ENCODE measurements at regions not wholly inside any gene's neighbourhood (a gene's known extent, or its start where the extent isn't known, plus 50 kb on each side); places are given as distances from the start of the nearest gene placed in this dataset.

DNA sequence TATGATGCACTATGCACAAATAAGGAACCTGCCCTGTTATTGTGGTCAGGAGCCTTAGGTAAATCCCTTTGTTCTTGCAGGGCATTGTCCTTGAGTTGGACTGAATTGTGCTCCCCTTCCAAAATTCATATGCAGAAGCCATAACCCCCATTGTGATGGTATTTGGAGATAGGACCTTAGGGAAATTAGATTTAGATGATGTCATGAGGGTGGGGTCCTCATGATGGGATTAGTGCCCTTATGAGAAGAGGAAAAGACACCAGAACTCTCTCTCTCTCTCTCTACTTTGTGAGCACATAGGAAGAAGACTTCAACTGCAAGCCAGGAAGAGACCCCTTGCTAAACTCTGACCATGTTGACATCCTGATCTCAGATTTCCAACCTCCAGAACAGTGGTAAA, 268.0 kb downstream of the LRFN2 start:
- no peak overlapping the region for H3K9ac ChIP-seq
- no peaks in the 10 kb centered on the region for H3K27me3 ChIP-seq (ENCODE audit: control insufficient read depth, insufficient read depth, low read length)
- no peak overlapping the region for H3K4me3 ChIP-seq (ENCODE audit: low read depth, low read length)
- H3K36me3 ChIP-seq (ENCODE audit: control insufficient read depth, insufficient read depth, low read length): no peaks in the 10 kb centered on the region
- no peak overlapping the region for H3K27ac ChIP-seq
- no peaks in the 10 kb centered on the region for H3K4me1 ChIP-seq
- H2AFZ ChIP-seq: no peak overlapping the region
- TF ChIP-seq, protein P1, sequence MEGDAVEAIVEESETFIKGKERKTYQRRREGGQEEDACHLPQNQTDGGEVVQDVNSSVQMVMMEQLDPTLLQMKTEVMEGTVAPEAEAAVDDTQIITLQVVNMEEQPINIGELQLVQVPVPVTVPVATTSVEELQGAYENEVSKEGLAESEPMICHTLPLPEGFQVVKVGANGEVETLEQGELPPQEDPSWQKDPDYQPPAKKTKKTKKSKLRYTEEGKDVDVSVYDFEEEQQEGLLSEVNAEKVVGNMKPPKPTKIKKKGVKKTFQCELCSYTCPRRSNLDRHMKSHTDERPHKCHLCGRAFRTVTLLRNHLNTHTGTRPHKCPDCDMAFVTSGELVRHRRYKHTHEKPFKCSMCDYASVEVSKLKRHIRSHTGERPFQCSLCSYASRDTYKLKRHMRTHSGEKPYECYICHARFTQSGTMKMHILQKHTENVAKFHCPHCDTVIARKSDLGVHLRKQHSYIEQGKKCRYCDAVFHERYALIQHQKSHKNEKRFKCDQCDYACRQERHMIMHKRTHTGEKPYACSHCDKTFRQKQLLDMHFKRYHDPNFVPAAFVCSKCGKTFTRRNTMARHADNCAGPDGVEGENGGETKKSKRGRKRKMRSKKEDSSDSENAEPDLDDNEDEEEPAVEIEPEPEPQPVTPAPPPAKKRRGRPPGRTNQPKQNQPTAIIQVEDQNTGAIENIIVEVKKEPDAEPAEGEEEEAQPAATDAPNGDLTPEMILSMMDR (IDR thresholded peaks at IDR 0.05): no peak
- H3K9me3 ChIP-seq (ENCODE audit: control insufficient read depth, low read length): no peaks in the 10 kb centered on the region
- no peaks in the 10 kb centered on the region for H3K79me2 ChIP-seq
- no peak overlapping the region for H3K4me2 ChIP-seq (ENCODE audit: low read length)

DNA sequence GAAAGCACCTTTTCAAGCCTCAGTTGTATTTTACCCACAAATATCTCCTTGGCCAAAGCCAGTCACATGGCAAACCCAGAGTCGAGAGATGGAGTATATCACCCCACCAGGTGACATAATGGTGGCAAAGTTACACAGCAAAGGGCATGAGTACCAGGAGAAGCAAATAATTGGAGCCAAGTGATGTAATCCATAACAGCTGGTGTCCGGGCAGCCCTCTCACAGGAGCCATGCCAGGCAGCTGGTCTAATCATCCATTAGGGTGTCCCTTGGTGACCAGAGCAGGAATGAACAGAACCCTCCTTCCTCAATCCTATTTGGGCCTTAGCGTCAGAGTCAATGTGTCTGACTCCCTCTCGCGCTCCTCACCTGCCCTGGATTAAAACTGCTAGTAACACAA, 272.1 kb downstream of the LRFN2 start:
- TF ChIP-seq, protein P1 (IDR thresholded peaks at IDR 0.05): no peak
- H3K36me3 ChIP-seq (ENCODE audit: control insufficient read depth, insufficient read depth, low read length): no peaks in the 10 kb centered on the region
- H3K9me3 ChIP-seq (ENCODE audit: control insufficient read depth, low read length): no peaks in the 10 kb centered on the region
- no peak overlapping the region for H3K9ac ChIP-seq
- no peak overlapping the region for H2AFZ ChIP-seq
- no peaks in the 10 kb centered on the region for H3K79me2 ChIP-seq
- H3K4me3 ChIP-seq (ENCODE audit: low read depth, low read length): no peak overlapping the region
- H3K27me3 ChIP-seq (ENCODE audit: control insufficient read depth, insufficient read depth, low read length): no peaks in the 10 kb centered on the region
- H3K4me1 ChIP-seq: no peaks in the 10 kb centered on the region
- no peak overlapping the region for H3K27ac ChIP-seq
- no peak overlapping the region for H3K4me2 ChIP-seq (ENCODE audit: low read length)

GRCh38 chr6:40313582-40313981, 273.6 kb downstream of the LRFN2 start:
- Histone ChIP-seq H3K36me3 (ENCODE audit: control insufficient read depth, insufficient read depth, low read length) (no peaks in the 10 kb centered on the region), H3K4me1 (no peaks in the 10 kb centered on the region), H3K9me3 (ENCODE audit: control insufficient read depth, low read length) (no peaks in the 10 kb centered on the region), H3K27me3 (ENCODE audit: control insufficient read depth, insufficient read depth, low read length) (no peaks in the 10 kb centered on the region), H3K9ac (no peak overlapping the region), H3K4me2 (ENCODE audit: low read length) (no peak overlapping the region), H3K27ac (no peak overlapping the region), H3K4me3 (ENCODE audit: low read depth, low read length) (no peak overlapping the region), H2AFZ (no peak overlapping the region), H3K79me2 (no peaks in the 10 kb centered on the region)
- TF ChIP-seq, protein P1 (IDR thresholded peaks at IDR 0.05): no peak

- Histone ChIP-seq H3K4me2 (ENCODE audit: low read length) (no peak overlapping the region), H3K4me3 (ENCODE audit: low read depth, low read length) (no peak overlapping the region), H3K79me2 (no peaks in the 10 kb centered on the region), H3K9ac (no peak overlapping the region), H3K27ac (no peak overlapping the region), H3K27me3 (ENCODE audit: control insufficient read depth, insufficient read depth, low read length) (no peaks in the 10 kb centered on the region), H3K9me3 (ENCODE audit: control insufficient read depth, low read length) (no peaks in the 10 kb centered on the region), H3K4me1 (no peaks in the 10 kb centered on the region), H2AFZ (no peak overlapping the region), H3K36me3 (ENCODE audit: control insufficient read depth, insufficient read depth, low read length) (no peaks in the 10 kb centered on the region)
- TF ChIP-seq, protein P1 (IDR thresholded peaks at IDR 0.05): no peak
Observed at GRCh38 chr6:40312213-40313015, 274.8 kb downstream of the LRFN2 start.

All from parathyroid adenoma (tissue), 2 donors.